Nephron progenitor cell (in vitro differentiated cells): ENCODE measurements at regions not wholly inside any gene's neighbourhood (a gene's known extent, or its start where the extent isn't known, plus 50 kb on each side); places are given as distances from the start of the nearest gene placed in this dataset.

ENCODE experiments used
- DNase-seq: peaks from one replicate; pipeline ENCODE4 v3.0.0; 2021
- H3K27ac Mint-ChIP-seq: 2 replicates; pipeline ENCODE4 v1.8.0; 2021; ENCODE audit warnings: mild to moderate bottlenecking, moderate library complexity, mixed read lengths
- H3K27me3 Mint-ChIP-seq: 2 replicates; pipeline ENCODE4 v1.8.0; 2021; ENCODE audit warnings: mild to moderate bottlenecking, low read depth, mixed read lengths; ENCODE audit not compliant: poor library complexity
- H3K36me3 Mint-ChIP-seq: 2 replicates; pipeline ENCODE4 v1.8.0; 2021; ENCODE audit warnings: low read depth, mixed read lengths
- H3K4me1 Mint-ChIP-seq: 2 replicates; pipeline ENCODE4 v1.8.0; 2021; ENCODE audit warnings: mixed read lengths
- H3K4me3 Mint-ChIP-seq: 2 replicates; pipeline ENCODE4 v1.8.0; 2021; ENCODE audit warnings: mild to moderate bottlenecking, moderate library complexity, mixed read lengths
- H3K9me3 Mint-ChIP-seq: 2 replicates; pipeline ENCODE4 v1.8.0; 2021; ENCODE audit warnings: mild to moderate bottlenecking, moderate library complexity, mixed read lengths
- CTCF ChIP-seq: fragments of 200-600 bp; sonication (generic); IDR thresholded peaks from 2 replicates; pipeline ENCODE4 v1.5.0; 2021; ENCODE audit warnings: antibody characterized with exemption

- TF ChIP-seq CTCF = no peak
- H3K4me3 Mint-ChIP-seq = no peak overlapping the region
- no peak overlapping the region for H3K27ac Mint-ChIP-seq
- H3K9me3 Mint-ChIP-seq = peaks cover 4% of the 10 kb centered on the region
- H3K27me3 Mint-ChIP-seq = no peaks in the 10 kb centered on the region
- no peak for DNase-seq
- no peaks in the 10 kb centered on the region for H3K36me3 Mint-ChIP-seq
- H3K4me1 Mint-ChIP-seq = peaks cover 9% of the 10 kb centered on the region
Measured at GRCh38 chr3:18512007-18512406, 86.9 kb upstream of the SATB1 start.

GRCh38 chr3:18510947-18511346, 85.8 kb upstream of the SATB1 start:
- TF ChIP-seq CTCF = no peak
- Mint-ChIP-seq H3K4me3 (no peak overlapping the region), H3K27ac (no peak overlapping the region), H3K9me3 (peaks cover 2% of the 10 kb centered on the region), H3K36me3 (no peaks in the 10 kb centered on the region), H3K4me1 (peaks cover 9% of the 10 kb centered on the region), H3K27me3 (no peaks in the 10 kb centered on the region)
- no peak for DNase-seq

- Mint-ChIP-seq H3K36me3 (no peaks in the 10 kb centered on the region), H3K27ac (no peak overlapping the region), H3K4me3 (no peak overlapping the region), H3K27me3 (no peaks in the 10 kb centered on the region), H3K4me1 (peaks cover 6% of the 10 kb centered on the region), H3K9me3 (no peaks in the 10 kb centered on the region)
- no peak for TF ChIP-seq CTCF
- DNase-seq = no peak
Measured at GRCh38 chr3:18507333-18507732, 82.2 kb upstream of the SATB1 start.

GRCh38 chr3:18505056-18505455, 79.9 kb upstream of the SATB1 start:
- H3K4me3 Mint-ChIP-seq = no peak overlapping the region
- no peaks in the 10 kb centered on the region for H3K27me3 Mint-ChIP-seq
- no peak overlapping the region for H3K27ac Mint-ChIP-seq
- peaks cover 6% of the 10 kb centered on the region for H3K4me1 Mint-ChIP-seq
- no peaks in the 10 kb centered on the region for H3K9me3 Mint-ChIP-seq
- no peak for DNase-seq
- H3K36me3 Mint-ChIP-seq = no peaks in the 10 kb centered on the region
- no peak for TF ChIP-seq CTCF

- TF ChIP-seq CTCF = no peak
- Mint-ChIP-seq H3K27me3 (no peaks in the 10 kb centered on the region), H3K9me3 (no peaks in the 10 kb centered on the region), H3K27ac (no peak overlapping the region), H3K36me3 (no peaks in the 10 kb centered on the region), H3K4me1 (peaks cover under 1% of the 10 kb centered on the region), H3K4me3 (no peak overlapping the region)
- DNase-seq = no peak
Measured at GRCh38 chr3:18501679-18502343, 76.7 kb upstream of the SATB1 start.

GRCh38 chr3:18500322-18500721, 75.2 kb upstream of the SATB1 start:
- Mint-ChIP-seq H3K27me3 (no peaks in the 10 kb centered on the region), H3K9me3 (no peaks in the 10 kb centered on the region), H3K4me3 (no peak overlapping the region), H3K4me1 (peaks cover 5% of the 10 kb centered on the region), H3K36me3 (no peaks in the 10 kb centered on the region), H3K27ac (no peak overlapping the region)
- TF ChIP-seq CTCF = no peak
- no peak for DNase-seq
